ENCODE measurements at regions not wholly inside any gene's neighbourhood (a gene's known extent, or its start where the extent isn't known, plus 50 kb on each side); places are given as distances from the start of the nearest gene placed in this dataset.
A peak's percentile ranks its signal among the peaks of the same experiment; 100 is the strongest.

- Histone ChIP-seq H3K4me2 (ENCODE audit: low read length) (peak overlapping the region; percentile 33; the same call in 1 of the 2 replicates), H3K79me2 (ENCODE audit: low read length) (no peaks in the 10 kb centered on the region), H3K9me2 (replicated peaks; ENCODE audit: low read length) (no peaks in the 10 kb centered on the region), H2AFZ (ENCODE audit: low read length) (no peak overlapping the region), H3K27ac (ENCODE audit: low read length) (no peak overlapping the region), H3F3A (ENCODE audit: low read length, unreplicated experiment) (no peaks in the 10 kb centered on the region), H3K27me3 (ENCODE audit: low read length) (no peaks in the 10 kb centered on the region), H3K36me3 (ENCODE audit: low read depth, low read length) (no peaks in the 10 kb centered on the region), H3K9ac (ENCODE audit: low read length) (no peak overlapping the region), H3K4me3 (ENCODE audit: low read length) (no peak overlapping the region), H3K9me3 (ENCODE audit: low read length) (no peaks in the 10 kb centered on the region), H4K20me1 (ENCODE audit: low read length) (no peaks in the 10 kb centered on the region), H3K4me1 (ENCODE audit: insufficient read depth, low read length) (peaks cover 16% of the 10 kb centered on the region)
- intact Hi-C loops (cut with micrococcal nuclease): no loop called here
- peak; percentile 29; the same call in 1 of the 2 replicates for ATAC-seq
- BruUV-seq (replicated peaks): no TSS peak
- no peak for TF ChIP-seq EZH2 (IDR thresholded peaks at IDR 0.05; ENCODE audit: low read length, unreplicated experiment)
- TF ChIP-seq EZH2phosphoT487 (IDR thresholded peaks at IDR 0.05; ENCODE audit: borderline replicate concordance, low read length): no peak
- TF ChIP-seq, protein P1, sequence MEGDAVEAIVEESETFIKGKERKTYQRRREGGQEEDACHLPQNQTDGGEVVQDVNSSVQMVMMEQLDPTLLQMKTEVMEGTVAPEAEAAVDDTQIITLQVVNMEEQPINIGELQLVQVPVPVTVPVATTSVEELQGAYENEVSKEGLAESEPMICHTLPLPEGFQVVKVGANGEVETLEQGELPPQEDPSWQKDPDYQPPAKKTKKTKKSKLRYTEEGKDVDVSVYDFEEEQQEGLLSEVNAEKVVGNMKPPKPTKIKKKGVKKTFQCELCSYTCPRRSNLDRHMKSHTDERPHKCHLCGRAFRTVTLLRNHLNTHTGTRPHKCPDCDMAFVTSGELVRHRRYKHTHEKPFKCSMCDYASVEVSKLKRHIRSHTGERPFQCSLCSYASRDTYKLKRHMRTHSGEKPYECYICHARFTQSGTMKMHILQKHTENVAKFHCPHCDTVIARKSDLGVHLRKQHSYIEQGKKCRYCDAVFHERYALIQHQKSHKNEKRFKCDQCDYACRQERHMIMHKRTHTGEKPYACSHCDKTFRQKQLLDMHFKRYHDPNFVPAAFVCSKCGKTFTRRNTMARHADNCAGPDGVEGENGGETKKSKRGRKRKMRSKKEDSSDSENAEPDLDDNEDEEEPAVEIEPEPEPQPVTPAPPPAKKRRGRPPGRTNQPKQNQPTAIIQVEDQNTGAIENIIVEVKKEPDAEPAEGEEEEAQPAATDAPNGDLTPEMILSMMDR (conservative IDR thresholded peaks at IDR 0.05; ENCODE audit: low read depth, low read length): no peak
- peak; percentile 37 for DNase-seq
- CTCF ChIA-PET: no interaction called here
- POLR2A ChIA-PET (ENCODE audit: unreplicated experiment): no interaction called here
These were observed 505.0 kb upstream of the SLC35B3 start for GRCh38 chr6:8940356-8940755.

GRCh38 chr6:8939615-8940014, 504.3 kb upstream of the SLC35B3 start:
- no peaks in the 10 kb centered on the region for H3K9me2 ChIP-seq (replicated peaks; ENCODE audit: low read length)
- H2AFZ ChIP-seq (ENCODE audit: low read length): no peak overlapping the region
- peak; percentile 67 for DNase-seq
- TF ChIP-seq EZH2phosphoT487 (IDR thresholded peaks at IDR 0.05; ENCODE audit: borderline replicate concordance, low read length): no peak
- no peak for TF ChIP-seq EZH2 (IDR thresholded peaks at IDR 0.05; ENCODE audit: low read length, unreplicated experiment)
- TF ChIP-seq, protein P1 (conservative IDR thresholded peaks at IDR 0.05; ENCODE audit: low read depth, low read length): no peak
- ATAC-seq: peak; percentile 85
- no peaks in the 10 kb centered on the region for H3K36me3 ChIP-seq (ENCODE audit: low read depth, low read length)
- H3K9me3 ChIP-seq (ENCODE audit: low read length): no peaks in the 10 kb centered on the region
- H3K4me2 ChIP-seq (ENCODE audit: low read length): peak overlapping the region; percentile 33
- no peaks in the 10 kb centered on the region for H3K79me2 ChIP-seq (ENCODE audit: low read length)
- no peaks in the 10 kb centered on the region for H4K20me1 ChIP-seq (ENCODE audit: low read length)
- no peak overlapping the region for H3K27ac ChIP-seq (ENCODE audit: low read length)
- BruUV-seq (replicated peaks): no TSS peak
- CTCF ChIA-PET: no interaction called here
- H3K27me3 ChIP-seq (ENCODE audit: low read length): no peaks in the 10 kb centered on the region
- peaks cover 16% of the 10 kb centered on the region for H3K4me1 ChIP-seq (ENCODE audit: insufficient read depth, low read length)
- POLR2A ChIA-PET (ENCODE audit: unreplicated experiment): no interaction called here
- no peak overlapping the region for H3K9ac ChIP-seq (ENCODE audit: low read length)
- H3K4me3 ChIP-seq (ENCODE audit: low read length): no peak overlapping the region
- H3F3A ChIP-seq (ENCODE audit: low read length, unreplicated experiment): no peaks in the 10 kb centered on the region
- intact Hi-C loops (cut with micrococcal nuclease): no loop called here

- DNase-seq (no peak), ATAC-seq (no peak)
- POLR2A ChIA-PET (ENCODE audit: unreplicated experiment): no interaction called here
These were observed 499.0 kb upstream of the SLC35B3 start for GRCh38 chr6:8934318-8934717.

More at GRCh38 chr6:8934318-8934717, 499.0 kb upstream of the SLC35B3 start:
- Histone ChIP-seq H3K4me1 (ENCODE audit: insufficient read depth, low read length) (peaks cover 3% of the 10 kb centered on the region), H3K79me2 (ENCODE audit: low read length) (no peaks in the 10 kb centered on the region), H2AFZ (ENCODE audit: low read length) (no peak overlapping the region), H4K20me1 (ENCODE audit: low read length) (no peaks in the 10 kb centered on the region), H3K9me3 (ENCODE audit: low read length) (no peaks in the 10 kb centered on the region), H3K27me3 (ENCODE audit: low read length) (peaks cover 10% of the 10 kb centered on the region), H3K9me2 (replicated peaks; ENCODE audit: low read length) (no peaks in the 10 kb centered on the region), H3F3A (ENCODE audit: low read length, unreplicated experiment) (no peaks in the 10 kb centered on the region), H3K4me2 (ENCODE audit: low read length) (no peak overlapping the region), H3K36me3 (ENCODE audit: low read depth, low read length) (no peaks in the 10 kb centered on the region), H3K4me3 (ENCODE audit: low read length) (no peak overlapping the region), H3K9ac (ENCODE audit: low read length) (no peak overlapping the region), H3K27ac (ENCODE audit: low read length) (no peak overlapping the region)
- intact Hi-C loops (cut with micrococcal nuclease): no loop called here
- CTCF ChIA-PET: no interaction called here
- BruUV-seq (replicated peaks): no TSS peak
- TF ChIP-seq EZH2phosphoT487 (IDR thresholded peaks at IDR 0.05; ENCODE audit: borderline replicate concordance, low read length) (no peak), EZH2 (IDR thresholded peaks at IDR 0.05; ENCODE audit: low read length, unreplicated experiment) (no peak)
- TF ChIP-seq, protein P1 (conservative IDR thresholded peaks at IDR 0.05; ENCODE audit: low read depth, low read length): no peak

All from PC-3 (cell line).